Testis (tissue), 2 donors: ENCODE measurements at regions not wholly inside any gene's neighbourhood (a gene's known extent, or its start where the extent isn't known, plus 50 kb on each side); places are given as distances from the start of the nearest gene placed in this dataset.

Experiments
- CTCF ChIP-seq, 3 experiments: fragments of 450-650 bp in 2 of 3; fragments of 200-600 bp in 1 of 3; sonication (generic) in 1 of 3; IDR thresholded peaks; one replicate each; pipeline ENCODE4 v1.5.1; 2016 to 2019; ENCODE audit warnings: antibody characterized with exemption in 3 of 3, mild to moderate bottlenecking in 2 of 3, moderate library complexity in 1 of 3
- POLR2A ChIP-seq: fragments of 450-650 bp; IDR thresholded peaks from one replicate; pipeline ENCODE4 v1.6.1; 2017; ENCODE audit warnings: antibody characterized with exemption, mild to moderate bottlenecking, moderate library complexity

GRCh38 chr4:167883266-167883665 is 209.1 kb upstream of the ANXA10 start:
- TF ChIP-seq CTCF (IDR thresholded peaks at IDR 0.05) (no peak), POLR2A (no peak)
